CD14-positive monocyte (primary cell): ENCODE measurements at regions not wholly inside any gene's neighbourhood (a gene's known extent, or its start where the extent isn't known, plus 50 kb on each side); places are given as distances from the start of the nearest gene placed in this dataset.

Experiments
- DNase-seq, 3 donors: peaks; one replicate each; pipeline ENCODE4 v3.0.0-alpha.2; 2011 to 2022
- H2AFZ ChIP-seq: 2 replicates; pipeline ENCODE4 v1.6.0; 2012; ENCODE audit warnings: mild to moderate bottlenecking, low read depth, low read length, inconsistent platforms; ENCODE audit not compliant: insufficient read depth, poor library complexity, severe bottlenecking
- H3K27ac ChIP-seq, 2 donors: 1 replicate in 1 of 2; 2 replicates in 1 of 2; pipeline ENCODE4 v1.5.1; 2012 to 2013; ENCODE audit warnings: low read length in 2 of 2, control low read depth in 1 of 2, inconsistent platforms in 1 of 2, low read depth in 1 of 2, mild to moderate bottlenecking in 1 of 2
- H3K27me3 ChIP-seq, 2 donors: one replicate each; pipeline versions ENCODE4 v1.6.0 to v1.6.1; 2011 to 2013; ENCODE audit warnings: low read length in 2 of 2; ENCODE audit not compliant: control insufficient read depth in 2 of 2, insufficient read depth in 2 of 2
- H3K36me3 ChIP-seq, 2 donors: replicated peaks in 1 of 2; 1 replicate in 1 of 2; 2 replicates in 1 of 2; pipeline versions ENCODE4 v1.5.1 to v1.6.1; 2012 to 2013; ENCODE audit warnings: low read length in 2 of 2, control low read depth in 1 of 2, inconsistent platforms in 1 of 2, mild to moderate bottlenecking in 1 of 2; ENCODE audit not compliant: insufficient read depth in 2 of 2, control insufficient read depth in 1 of 2
- H3K4me1 ChIP-seq, 2 donors: 1 replicate in 1 of 2; 2 replicates in 1 of 2; pipeline versions ENCODE4 v1.5.1 to v1.6.1; 2012 to 2013; ENCODE audit warnings: low read length in 2 of 2, control low read depth in 1 of 2, inconsistent platforms in 1 of 2, mild to moderate bottlenecking in 1 of 2, moderate library complexity in 1 of 2; ENCODE audit not compliant: insufficient read depth in 2 of 2, control insufficient read depth in 1 of 2
- H3K4me2 ChIP-seq: replicated peaks from 2 replicates; pipeline ENCODE3; 2012; ENCODE audit warnings: low read length, moderate library complexity, mild to moderate bottlenecking; ENCODE audit not compliant: poor library complexity, severe bottlenecking; ENCODE audit errors: extremely low read depth
- H3K4me3 ChIP-seq, 3 experiments: fragments of 200-600 bp in 1 of 3; sonication (generic) in 1 of 3; replicated peaks in 1 of 3; 1 replicate in 2 of 3; 2 replicates in 1 of 3; pipeline ENCODE4 v1.5.1; 2011 to 2013; ENCODE audit warnings: low read length in 3 of 3, mild to moderate bottlenecking in 3 of 3, control low read depth in 2 of 3, low read depth in 2 of 3, inconsistent platforms in 1 of 3, moderate library complexity in 1 of 3
- H3K79me2 ChIP-seq: 2 replicates; pipeline ENCODE4 v1.6.0; 2012; ENCODE audit warnings: mild to moderate bottlenecking, control low read depth, inconsistent platforms, low read length, moderate library complexity; ENCODE audit not compliant: insufficient read depth
- H3K9ac ChIP-seq: 2 replicates; pipeline ENCODE4 v1.6.0; 2017; ENCODE audit warnings: low read length, mild to moderate bottlenecking; ENCODE audit not compliant: insufficient read depth, poor library complexity, severe bottlenecking
- H3K9me3 ChIP-seq, 2 donors: replicated peaks in 1 of 2; 1 replicate in 1 of 2; 2 replicates in 1 of 2; pipeline versions ENCODE4 v1.5.1 to v1.6.1; 2012 to 2013; ENCODE audit warnings: low read length in 2 of 2, control low read depth in 1 of 2; ENCODE audit not compliant: control insufficient read depth in 1 of 2, insufficient read depth in 1 of 2
- H4K20me1 ChIP-seq: 2 replicates; pipeline ENCODE4 v1.6.0; 2012; ENCODE audit warnings: mild to moderate bottlenecking, low read length, control low read depth, moderate library complexity; ENCODE audit not compliant: insufficient read depth
- H3K27ac Mint-ChIP-seq, 7 donors: one replicate each; pipeline ENCODE4 v1.8.0; 2020; ENCODE audit warnings: mild to moderate bottlenecking in 7 of 7, mixed read lengths in 7 of 7, moderate library complexity in 6 of 7, inconsistent platforms in 2 of 7
- H3K27me3 Mint-ChIP-seq, 3 donors: one replicate each; pipeline ENCODE4 v1.8.0; 2021 to 2022; ENCODE audit warnings: low read depth in 3 of 3, mild to moderate bottlenecking in 3 of 3, mixed read lengths in 3 of 3, moderate library complexity in 3 of 3, inconsistent platforms in 1 of 3
- H3K36me3 Mint-ChIP-seq, 2 donors: one replicate each; pipeline ENCODE4 v1.8.0; 2020; ENCODE audit warnings: mixed read lengths in 2 of 2, inconsistent platforms in 1 of 2, mild to moderate bottlenecking in 1 of 2
- H3K4me1 Mint-ChIP-seq: one replicate; pipeline ENCODE4 v1.8.0; 2020; ENCODE audit warnings: mild to moderate bottlenecking, mixed read lengths
- H3K4me3 Mint-ChIP-seq, 2 donors: one replicate each; pipeline ENCODE4 v1.8.0; 2020; ENCODE audit warnings: mild to moderate bottlenecking in 2 of 2, mixed read lengths in 2 of 2, moderate library complexity in 1 of 2
- H3K9me3 Mint-ChIP-seq, 7 donors: one replicate each; pipeline ENCODE4 v1.8.0; 2020 to 2022; ENCODE audit warnings: mixed read lengths in 7 of 7, mild to moderate bottlenecking in 6 of 7, moderate library complexity in 6 of 7, inconsistent platforms in 2 of 7
- CTCF ChIP-seq: fragments of 200-600 bp; IDR thresholded peaks from one replicate; pipeline ENCODE4 v1.8.0; 2022; ENCODE audit warnings: antibody characterized with exemption, mild to moderate bottlenecking
- WGBS: methylation state at CpG from one replicate; pipeline ENCODE4 v1.1.5; 2013; ENCODE audit warnings: missing lambda C conversion rate; ENCODE audit not compliant: insufficient coverage; 5-methylcytosine and 5-hydroxymethylcytosine counted together
- intact Hi-C, 2 donors: fragments of 100-400 bp; cut with micrococcal nuclease; formaldehyde crosslinking; loops; one replicate each; pipeline versions ENCODE4 v1.15.0 to v1.15.1; 2023

GRCh38 chr13:109881961-109882558 is 95.7 kb upstream of the IRS2 start:
- H3K4me3 ChIP-seq: no peak overlapping the region
- Mint-ChIP-seq H3K4me1 (no peaks in the 10 kb centered on the region), H3K27ac (no peak overlapping the region), H3K36me3 (no peaks in the 10 kb centered on the region), H3K9me3 (peaks cover 0 to 2% (median 0%) of the 10 kb centered on the region in 7 donors), H3K4me3 (no peak overlapping the region), H3K27me3 (peaks cover 2 to 10% (median 8%) of the 10 kb centered on the region in 3 donors)
- no peak overlapping the region for H3K4me2 ChIP-seq
- H3K9me3 ChIP-seq: no peaks in the 10 kb centered on the region
- H3K79me2 ChIP-seq: no peaks in the 10 kb centered on the region
- DNase-seq: no peak
- H3K9ac ChIP-seq: no peak overlapping the region
- 81% methylated on average over 13 of the region's 14 CpGs for WGBS
- H3K36me3 ChIP-seq: no peaks in the 10 kb centered on the region
- no peak overlapping the region for H3K27ac ChIP-seq
- intact Hi-C loops: no loop called here
- H3K4me1 ChIP-seq: no peaks in the 10 kb centered on the region
- TF ChIP-seq CTCF: no peak
- no peak overlapping the region for H2AFZ ChIP-seq
- H4K20me1 ChIP-seq: no peaks in the 10 kb centered on the region
- no peaks in the 10 kb centered on the region for H3K27me3 ChIP-seq

GRCh38 chr13:109881347-109881725 is 95.0 kb upstream of the IRS2 start:
- Histone ChIP-seq H3K9ac (no peak overlapping the region), H3K27me3 (no peaks in the 10 kb centered on the region), H3K27ac (no peak overlapping the region), H3K36me3 (no peaks in the 10 kb centered on the region), H4K20me1 (no peaks in the 10 kb centered on the region), H2AFZ (no peak overlapping the region), H3K4me2 (no peak overlapping the region), H3K79me2 (no peaks in the 10 kb centered on the region), H3K9me3 (no peaks in the 10 kb centered on the region), H3K4me1 (no peaks in the 10 kb centered on the region), H3K4me3 (no peak overlapping the region)
- Mint-ChIP-seq H3K9me3 (peaks cover 0 to 2% (median 0%) of the 10 kb centered on the region in 7 donors), H3K27ac (no peak overlapping the region), H3K36me3 (no peaks in the 10 kb centered on the region), H3K4me1 (no peaks in the 10 kb centered on the region), H3K27me3 (peaks cover 2 to 10% (median 8%) of the 10 kb centered on the region in 3 donors), H3K4me3 (peak overlapping the region in 1 of 2 donors; percentile 22)
- 100% methylated on average over 7 of the region's 14 CpGs for WGBS
- intact Hi-C loops: no loop called here
- DNase-seq: no peak
- TF ChIP-seq CTCF: no peak
